Cardiac muscle cell (in vitro differentiated cells and primary cell): ENCODE measurements at regions not wholly inside any gene's neighbourhood (a gene's known extent, or its start where the extent isn't known, plus 50 kb on each side); places are given as distances from the start of the nearest gene placed in this dataset.
A peak's percentile ranks its signal among the peaks of the same experiment; 100 is the strongest.
"Not testable (repeated sequence)": the region's sequence is repeated elsewhere in the genome, so short reads cannot be mapped to it uniquely, and the experiment has no call there.

Experiments
- DNase-seq, 2 donors: peaks; one replicate each; pipeline versions ENCODE4 v3.0.0 to v3.0.0-alpha.2; 2010 to 2017; ENCODE audit warnings: low read depth in 1 of 2, low spot score in 1 of 2
- H3K27ac ChIP-seq: fragments of 200-600 bp; sonication (generic); 2 replicates; pipeline ENCODE4 v1.5.1; 2016
- H3K27me3 ChIP-seq: fragments of 200-600 bp; sonication (generic); 2 replicates; pipeline ENCODE4 v1.6.0; 2016; ENCODE audit warnings: control low read depth
- H3K36me3 ChIP-seq: fragments of 200-600 bp; sonication (generic); 2 replicates; pipeline ENCODE4 v1.5.1; 2016; ENCODE audit warnings: control low read depth
- H3K4me1 ChIP-seq: fragments of 200-600 bp; sonication (generic); 2 replicates; pipeline ENCODE4 v1.8.1; 2017; ENCODE audit warnings: low read depth, mild to moderate bottlenecking, mixed run types
- H3K4me3 ChIP-seq: fragments of 200-600 bp; sonication (generic); 2 replicates; pipeline ENCODE4 v1.5.1; 2016; ENCODE audit warnings: mild to moderate bottlenecking
- H3K9me3 ChIP-seq: fragments of 200-600 bp; sonication (generic); 2 replicates; pipeline ENCODE4 v1.5.1; 2017; ENCODE audit warnings: low read depth, mild to moderate bottlenecking, control low read depth
- TF ChIP-seq, protein P1 (sequence below): IDR thresholded peaks from 2 replicates; pipeline ENCODE4 v1.5.1; 2012; ENCODE audit warnings: low read depth, mild to moderate bottlenecking, low read length

DNA sequence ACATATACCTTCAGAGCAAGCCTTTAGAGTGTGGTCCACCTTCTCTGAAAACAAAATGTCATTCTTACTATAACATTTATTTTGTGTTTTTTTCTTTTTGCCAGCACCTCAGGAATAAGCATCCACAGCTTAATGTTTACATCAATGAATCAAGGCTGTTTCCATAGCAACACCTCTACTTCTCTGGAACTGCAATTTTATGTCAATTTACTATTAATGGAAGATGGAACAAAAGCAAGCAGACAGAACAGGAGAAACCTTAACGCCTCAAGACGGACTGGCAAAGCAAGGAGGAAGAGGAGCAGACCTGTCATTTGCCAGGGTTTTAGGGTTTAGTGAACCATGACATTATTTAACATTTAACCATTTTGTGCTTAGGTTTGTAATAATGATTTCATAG lies 63.1 kb downstream of the PRR15 start:
- TF ChIP-seq, protein P1, sequence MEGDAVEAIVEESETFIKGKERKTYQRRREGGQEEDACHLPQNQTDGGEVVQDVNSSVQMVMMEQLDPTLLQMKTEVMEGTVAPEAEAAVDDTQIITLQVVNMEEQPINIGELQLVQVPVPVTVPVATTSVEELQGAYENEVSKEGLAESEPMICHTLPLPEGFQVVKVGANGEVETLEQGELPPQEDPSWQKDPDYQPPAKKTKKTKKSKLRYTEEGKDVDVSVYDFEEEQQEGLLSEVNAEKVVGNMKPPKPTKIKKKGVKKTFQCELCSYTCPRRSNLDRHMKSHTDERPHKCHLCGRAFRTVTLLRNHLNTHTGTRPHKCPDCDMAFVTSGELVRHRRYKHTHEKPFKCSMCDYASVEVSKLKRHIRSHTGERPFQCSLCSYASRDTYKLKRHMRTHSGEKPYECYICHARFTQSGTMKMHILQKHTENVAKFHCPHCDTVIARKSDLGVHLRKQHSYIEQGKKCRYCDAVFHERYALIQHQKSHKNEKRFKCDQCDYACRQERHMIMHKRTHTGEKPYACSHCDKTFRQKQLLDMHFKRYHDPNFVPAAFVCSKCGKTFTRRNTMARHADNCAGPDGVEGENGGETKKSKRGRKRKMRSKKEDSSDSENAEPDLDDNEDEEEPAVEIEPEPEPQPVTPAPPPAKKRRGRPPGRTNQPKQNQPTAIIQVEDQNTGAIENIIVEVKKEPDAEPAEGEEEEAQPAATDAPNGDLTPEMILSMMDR, result no peak
- no peak overlapping the region for H3K27ac ChIP-seq
- H3K4me3 ChIP-seq, result no peak overlapping the region
- no peaks in the 10 kb centered on the region for H3K27me3 ChIP-seq
- H3K36me3 ChIP-seq, result no peaks in the 10 kb centered on the region
- no peak for DNase-seq
- no peaks in the 10 kb centered on the region for H3K9me3 ChIP-seq
- no peaks in the 10 kb centered on the region for H3K4me1 ChIP-seq

DNA sequence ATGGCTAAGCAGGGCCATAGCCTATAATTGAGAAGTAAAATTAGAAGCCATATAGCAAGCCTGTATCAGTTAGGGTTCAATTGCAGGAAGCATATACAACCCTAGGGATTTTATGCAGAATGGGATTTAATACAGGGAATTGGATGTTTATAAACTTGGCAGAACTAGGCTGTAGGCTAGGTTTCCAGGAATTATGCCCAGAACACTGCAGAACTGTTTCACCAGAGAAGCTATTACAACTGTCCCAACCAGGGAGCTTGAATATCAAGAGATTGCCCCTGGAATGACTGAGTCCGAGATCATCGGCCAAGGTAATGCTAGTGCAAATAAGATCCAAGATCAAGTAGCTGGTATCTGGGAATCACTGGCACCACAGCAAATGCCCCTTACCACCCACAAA lies 64.0 kb downstream of the PRR15 start:
- Histone ChIP-seq H3K27me3 (no peaks in the 10 kb centered on the region), H3K4me3 (no peak overlapping the region), H3K4me1 (no peaks in the 10 kb centered on the region), H3K9me3 (no peaks in the 10 kb centered on the region), H3K27ac (no peak overlapping the region), H3K36me3 (no peaks in the 10 kb centered on the region)
- DNase-seq, result no peak
- TF ChIP-seq, protein P1, result no peak

DNA sequence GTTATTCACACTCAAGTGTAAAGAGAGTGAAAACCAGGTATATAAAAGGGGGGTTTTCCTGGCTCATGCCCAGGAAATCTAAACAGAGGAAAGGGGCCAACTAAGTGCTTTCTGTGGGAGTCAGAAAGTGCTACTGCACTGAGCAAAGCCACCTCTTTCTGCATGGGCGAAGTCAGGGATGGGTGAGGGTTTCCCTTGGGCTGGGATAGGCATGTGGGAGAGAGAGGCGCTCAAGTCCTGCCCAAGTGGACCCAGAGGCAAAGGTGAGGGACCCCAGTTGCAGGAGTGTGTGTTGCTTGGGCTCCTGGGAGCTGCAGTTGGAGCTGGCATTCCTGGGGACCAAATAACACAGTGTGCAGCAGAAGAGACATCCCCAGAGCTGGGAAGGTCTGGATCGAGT lies 65.9 kb downstream of the PRR15 start:
- no peak overlapping the region for H3K27ac ChIP-seq
- TF ChIP-seq, protein P1, result no peak
- no peak for DNase-seq

DNA sequence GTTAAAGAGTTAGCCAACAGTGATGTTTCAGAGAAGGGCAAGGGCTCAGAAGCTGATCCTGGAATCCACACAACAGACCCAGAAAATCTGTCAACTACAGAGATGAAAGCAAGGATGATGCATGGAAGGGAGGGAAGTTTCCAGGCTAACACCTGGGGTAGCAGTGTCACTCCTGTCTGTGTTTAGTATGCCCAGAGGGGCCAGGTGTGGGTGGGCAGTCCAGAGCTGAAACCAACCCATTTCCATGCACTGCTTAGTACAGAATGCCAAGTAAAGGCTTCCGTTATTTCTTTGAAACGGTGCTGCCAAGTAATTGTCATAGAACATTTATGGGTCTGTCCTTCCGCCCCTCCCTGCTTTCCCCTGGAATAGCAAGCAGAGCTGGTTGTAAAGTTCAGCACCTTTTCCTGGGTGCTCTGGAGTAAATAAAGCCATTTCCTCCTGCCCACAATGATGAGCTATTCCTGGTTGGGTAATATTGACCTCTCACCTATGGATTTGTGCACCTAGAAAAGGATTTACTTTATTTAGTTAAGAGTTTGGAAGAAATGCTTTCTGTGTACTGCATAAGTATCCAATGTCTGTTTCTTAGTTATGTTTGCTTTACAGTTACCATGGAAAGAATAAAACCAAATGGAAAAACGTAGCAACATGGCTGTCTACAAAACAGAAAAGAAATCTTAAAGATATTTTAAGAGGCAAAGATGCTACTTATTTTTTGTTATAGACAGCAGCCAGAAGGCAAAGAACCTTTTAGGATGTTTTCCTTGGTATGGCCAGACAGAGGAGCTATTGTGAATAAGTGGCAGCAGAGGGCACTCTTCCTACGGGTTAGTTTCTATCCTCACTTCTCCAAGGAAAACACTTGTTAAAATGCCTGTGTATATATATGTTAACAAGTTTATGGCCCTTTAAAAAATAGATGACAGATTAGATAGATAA lies 71.7 kb downstream of the PRR15 start:
- not testable (repeated sequence) for H3K9me3 ChIP-seq, H3K27ac ChIP-seq, H3K27me3 ChIP-seq, H3K36me3 ChIP-seq, H3K4me3 ChIP-seq, H3K4me1 ChIP-seq
- DNase-seq, result peak; percentile 68 to 70
- TF ChIP-seq, protein P1, result peak; percentile 67

More for the DNA sequence above, 65.9 kb downstream of the PRR15 start:
- Histone ChIP-seq H3K27me3 (no peaks in the 10 kb centered on the region), H3K4me3 (no peak overlapping the region), H3K9me3 (no peaks in the 10 kb centered on the region), H3K4me1 (no peaks in the 10 kb centered on the region), H3K36me3 (no peaks in the 10 kb centered on the region)

DNA sequence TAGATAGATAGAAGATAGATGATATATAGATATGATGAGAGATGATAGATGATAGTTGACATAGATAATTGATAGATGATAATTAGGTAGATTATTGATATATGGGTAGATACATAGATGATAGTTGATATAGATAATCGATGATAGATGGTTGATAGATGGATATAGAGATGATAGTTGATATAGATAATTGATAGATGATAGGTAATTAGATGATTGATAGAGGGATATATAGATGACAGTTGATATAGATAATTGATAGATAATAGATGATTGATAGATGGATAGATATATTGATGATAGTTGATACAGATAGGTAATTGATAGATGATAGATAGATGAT lies 72.3 kb downstream of the PRR15 start:
- Histone ChIP-seq H3K27me3 (no peaks in the 10 kb centered on the region), H3K4me1 (peaks cover 9% of the 10 kb centered on the region), H3K9me3 (no peaks in the 10 kb centered on the region), H3K36me3 (no peaks in the 10 kb centered on the region), H3K27ac (no peak overlapping the region), H3K4me3 (no peak overlapping the region)
- TF ChIP-seq, protein P1, result no peak
- no peak for DNase-seq
